ENCODE measurements at regions not wholly inside any gene's neighbourhood (a gene's known extent, or its start where the extent isn't known, plus 50 kb on each side); places are given as distances from the start of the nearest gene placed in this dataset.

DNA sequence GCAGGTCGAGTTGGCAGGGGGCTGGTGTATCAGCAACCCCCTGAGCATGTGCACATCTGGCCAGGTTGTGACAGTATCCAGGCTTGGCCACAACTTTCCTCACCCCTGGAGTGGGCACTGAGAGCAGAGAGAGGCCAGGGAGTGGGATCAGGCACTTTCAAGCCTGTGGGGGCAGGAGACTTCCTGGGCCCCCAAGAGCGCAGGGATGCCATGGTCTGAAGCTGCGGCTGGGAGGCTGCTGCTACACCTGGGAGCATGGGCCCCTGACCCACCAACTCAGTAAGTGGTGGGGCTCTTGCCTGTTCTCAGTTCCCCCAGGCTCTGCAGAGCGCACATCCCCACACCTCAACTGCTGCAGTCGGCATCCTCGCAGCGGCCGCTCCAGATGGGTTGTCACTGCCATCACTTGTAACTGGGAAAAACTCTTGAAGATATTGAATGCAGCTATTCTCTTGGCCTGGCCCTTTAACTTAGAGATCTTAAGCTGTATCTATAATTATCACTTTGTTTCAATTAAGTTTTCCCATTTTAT lies 245.4 kb upstream of the SLITRK1 start:
- FAIRE-seq (no peak), DNase-seq (ENCODE audit: insufficient read length, low spot score) (no peak)
- TF ChIP-seq, protein P1, sequence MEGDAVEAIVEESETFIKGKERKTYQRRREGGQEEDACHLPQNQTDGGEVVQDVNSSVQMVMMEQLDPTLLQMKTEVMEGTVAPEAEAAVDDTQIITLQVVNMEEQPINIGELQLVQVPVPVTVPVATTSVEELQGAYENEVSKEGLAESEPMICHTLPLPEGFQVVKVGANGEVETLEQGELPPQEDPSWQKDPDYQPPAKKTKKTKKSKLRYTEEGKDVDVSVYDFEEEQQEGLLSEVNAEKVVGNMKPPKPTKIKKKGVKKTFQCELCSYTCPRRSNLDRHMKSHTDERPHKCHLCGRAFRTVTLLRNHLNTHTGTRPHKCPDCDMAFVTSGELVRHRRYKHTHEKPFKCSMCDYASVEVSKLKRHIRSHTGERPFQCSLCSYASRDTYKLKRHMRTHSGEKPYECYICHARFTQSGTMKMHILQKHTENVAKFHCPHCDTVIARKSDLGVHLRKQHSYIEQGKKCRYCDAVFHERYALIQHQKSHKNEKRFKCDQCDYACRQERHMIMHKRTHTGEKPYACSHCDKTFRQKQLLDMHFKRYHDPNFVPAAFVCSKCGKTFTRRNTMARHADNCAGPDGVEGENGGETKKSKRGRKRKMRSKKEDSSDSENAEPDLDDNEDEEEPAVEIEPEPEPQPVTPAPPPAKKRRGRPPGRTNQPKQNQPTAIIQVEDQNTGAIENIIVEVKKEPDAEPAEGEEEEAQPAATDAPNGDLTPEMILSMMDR (IDR thresholded peaks at IDR 0.05; ENCODE audit: insufficient read depth, missing control alignments), result no peak

GRCh38 chr13:84126671-84127171 lies 244.4 kb upstream of the SLITRK1 start:
- TF ChIP-seq, protein P1 (IDR thresholded peaks at IDR 0.05; ENCODE audit: insufficient read depth, missing control alignments), result no peak
- FAIRE-seq, result no peak
- no peak for DNase-seq (ENCODE audit: insufficient read length, low spot score)

- FAIRE-seq (no peak), DNase-seq (ENCODE audit: insufficient read length, low spot score) (no peak)
- TF ChIP-seq, protein P1 (IDR thresholded peaks at IDR 0.05; ENCODE audit: insufficient read depth, missing control alignments), result no peak
These were observed 239.2 kb upstream of the SLITRK1 start for GRCh38 chr13:84121456-84121855.

DNA sequence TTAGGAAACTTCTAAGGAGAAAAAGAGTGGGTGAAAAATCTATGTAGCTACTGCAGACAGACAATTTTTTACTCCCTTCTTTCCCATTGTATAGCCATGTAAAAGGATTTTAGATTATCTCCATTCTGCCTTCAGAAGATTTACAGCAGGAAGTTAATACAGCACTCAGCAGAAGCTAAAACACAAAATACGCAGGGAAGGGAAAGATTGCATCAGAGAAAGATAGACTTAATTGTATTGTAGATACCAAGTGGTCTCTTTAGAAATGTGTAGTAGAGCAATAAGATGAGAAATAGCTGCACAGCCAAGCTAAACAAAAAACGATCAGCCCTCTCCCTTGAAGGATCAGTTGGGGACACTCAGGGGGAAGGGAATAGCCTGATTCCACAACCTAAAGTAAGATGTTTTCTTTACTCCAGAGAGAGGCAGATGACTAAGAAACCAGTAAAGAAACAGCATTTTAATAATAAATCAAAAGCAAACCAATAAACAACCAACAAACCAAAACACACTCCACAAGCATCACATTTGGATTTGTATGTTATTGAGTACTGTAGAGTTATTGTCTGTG lies 236.7 kb upstream of the SLITRK1 start:
- no peak for DNase-seq (ENCODE audit: insufficient read length, low spot score)
- TF ChIP-seq, protein P1 (IDR thresholded peaks at IDR 0.05; ENCODE audit: insufficient read depth, missing control alignments), result no peak
- no peak for FAIRE-seq

DNA sequence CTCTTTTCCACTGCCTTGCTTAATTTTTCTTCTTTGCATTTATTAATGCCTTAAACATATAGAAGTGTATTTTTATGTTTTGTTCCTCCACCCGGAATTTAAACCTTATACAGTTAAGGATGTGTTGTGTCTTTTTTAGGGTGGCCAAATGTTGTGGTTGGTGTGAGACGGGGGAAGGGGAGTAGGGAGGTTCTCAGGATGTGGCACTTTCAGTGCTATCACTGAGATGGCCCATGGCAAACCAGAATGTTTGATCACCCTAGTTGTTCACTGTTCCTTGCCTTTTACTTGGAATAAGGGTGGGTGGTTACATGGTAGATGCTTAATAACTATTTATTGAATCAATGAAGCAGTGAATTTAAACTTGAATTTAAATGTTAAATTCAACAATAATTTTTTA lies 216.0 kb upstream of the SLITRK1 start:
- DNase-seq (ENCODE audit: insufficient read length, low spot score), result no peak
- TF ChIP-seq, protein P1 (IDR thresholded peaks at IDR 0.05; ENCODE audit: insufficient read depth, missing control alignments), result no peak
- no peak for FAIRE-seq

- DNase-seq (ENCODE audit: insufficient read length, low spot score) (no peak), FAIRE-seq (no peak)
- TF ChIP-seq, protein P1 (IDR thresholded peaks at IDR 0.05; ENCODE audit: insufficient read depth, missing control alignments), result no peak
These were observed 214.9 kb upstream of the SLITRK1 start for GRCh38 chr13:84097148-84097547.

DNA sequence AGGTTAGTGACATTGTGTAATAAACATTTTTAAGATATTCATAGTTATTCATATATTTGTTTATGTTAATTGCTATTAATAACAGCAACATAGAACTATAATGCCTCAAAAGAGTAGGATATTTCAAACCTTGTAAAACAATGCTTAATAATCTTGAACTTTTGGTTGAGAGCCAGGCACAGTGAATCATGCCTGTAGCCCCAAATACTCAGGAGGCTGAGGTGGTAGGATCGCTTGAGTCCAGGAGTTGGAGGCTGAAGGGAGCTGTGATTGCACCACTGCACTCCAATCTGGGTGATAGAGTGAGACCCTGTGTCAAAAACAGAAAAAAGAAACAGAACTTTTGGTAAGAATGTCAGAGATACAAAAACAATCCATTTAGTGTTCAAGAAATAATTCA lies 213.9 kb upstream of the SLITRK1 start:
- FAIRE-seq (no peak), DNase-seq (ENCODE audit: insufficient read length, low spot score) (no peak)
- TF ChIP-seq, protein P1 (IDR thresholded peaks at IDR 0.05; ENCODE audit: insufficient read depth, missing control alignments), result no peak
